ENCODE measurements at regions not wholly inside any gene's neighbourhood (a gene's known extent, or its start where the extent isn't known, plus 50 kb on each side); places are given as distances from the start of the nearest gene placed in this dataset.

GRCh38 chr5:53359916-53360517, 120.4 kb upstream of the FST start:
- FAIRE-seq = no peak

DNA sequence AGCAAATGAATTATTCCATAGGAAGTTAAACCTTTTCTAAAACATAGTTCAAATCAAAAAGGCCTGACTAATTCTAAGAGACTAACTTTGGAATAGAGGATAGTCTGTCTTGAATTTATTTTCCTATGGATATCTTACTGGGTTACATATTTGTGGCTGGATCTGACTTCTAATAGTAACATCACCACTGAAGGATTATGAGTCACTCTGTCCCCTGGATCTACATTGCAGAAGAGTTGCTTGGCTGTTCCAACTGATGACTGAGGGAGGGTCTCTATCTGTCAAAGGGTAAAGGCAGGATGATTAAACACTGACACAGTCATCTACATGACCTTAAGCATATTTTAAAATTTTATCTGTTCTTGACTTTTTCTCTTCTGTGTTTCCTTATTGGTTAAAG, 119.6 kb upstream of the FST start:
- no peak for DNase-seq (ENCODE audit: low spot score in 2 of 2)
- FAIRE-seq = no peak

More at GRCh38 chr5:53359916-53360517, 120.4 kb upstream of the FST start:
- DNase-seq (ENCODE audit: low spot score in 2 of 2) = no peak

DNA sequence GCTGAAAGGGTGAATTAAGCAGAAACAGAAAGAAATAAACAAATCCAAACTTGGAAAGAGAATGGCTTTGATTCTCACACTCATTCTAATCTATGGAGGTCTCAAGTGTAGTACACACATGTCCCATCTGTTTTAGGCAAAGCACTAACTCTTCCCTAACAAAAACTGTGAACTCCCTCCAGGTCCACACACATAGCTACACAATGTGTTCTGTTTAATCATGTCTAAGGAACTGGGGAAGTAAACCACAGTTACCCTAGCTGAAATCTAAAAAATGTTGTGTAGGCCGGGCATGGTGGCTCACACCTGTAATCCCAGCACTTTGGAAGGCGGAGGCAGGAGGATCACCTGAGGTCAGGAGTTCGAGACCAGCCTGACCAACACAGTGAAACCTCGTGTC, 118.7 kb upstream of the FST start:
- DNase-seq (ENCODE audit: low spot score in 2 of 2) (no peak), FAIRE-seq (no peak)

DNA sequence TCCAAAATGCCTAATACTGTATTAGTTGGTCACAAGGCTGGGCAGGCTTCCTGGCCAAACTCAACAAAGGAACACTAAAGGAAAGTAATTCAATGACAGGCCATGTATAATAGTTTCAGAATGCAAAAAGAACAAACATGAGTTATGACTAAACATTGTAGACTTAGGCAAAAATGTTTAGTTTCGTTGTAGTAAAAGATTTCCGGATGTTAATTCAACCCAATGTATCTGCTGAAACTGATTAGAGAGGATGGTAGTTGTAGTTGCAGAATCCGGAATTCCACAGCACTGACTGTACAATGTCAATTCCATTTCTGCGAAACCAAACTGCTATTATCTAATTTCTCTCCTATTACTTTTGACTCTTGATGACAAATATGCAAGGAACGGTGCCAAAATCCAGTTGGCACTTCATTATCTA, 117.9 kb upstream of the FST start:
- FAIRE-seq (no peak), DNase-seq (ENCODE audit: low spot score in 2 of 2) (no peak)

DNA sequence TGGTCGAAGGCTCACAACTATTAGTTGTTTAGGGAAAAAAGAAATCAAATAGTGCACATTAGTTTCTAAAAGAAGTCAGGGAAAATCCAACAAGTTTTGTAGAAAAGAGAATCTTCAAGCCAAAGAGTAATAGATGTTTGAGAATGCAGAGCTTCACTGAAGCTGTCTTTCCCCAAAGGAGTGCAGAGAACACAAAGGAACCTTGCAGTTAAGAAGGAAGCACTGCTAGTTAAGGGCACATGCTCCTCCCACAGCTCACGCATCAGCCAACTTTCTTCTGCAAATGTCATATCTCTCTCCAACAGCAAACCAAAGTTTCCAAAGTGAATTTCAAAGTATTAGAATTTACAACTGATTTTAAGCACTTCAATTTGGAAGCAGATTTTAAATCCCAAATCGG, 116.4 kb upstream of the FST start:
- FAIRE-seq = no peak

DNA sequence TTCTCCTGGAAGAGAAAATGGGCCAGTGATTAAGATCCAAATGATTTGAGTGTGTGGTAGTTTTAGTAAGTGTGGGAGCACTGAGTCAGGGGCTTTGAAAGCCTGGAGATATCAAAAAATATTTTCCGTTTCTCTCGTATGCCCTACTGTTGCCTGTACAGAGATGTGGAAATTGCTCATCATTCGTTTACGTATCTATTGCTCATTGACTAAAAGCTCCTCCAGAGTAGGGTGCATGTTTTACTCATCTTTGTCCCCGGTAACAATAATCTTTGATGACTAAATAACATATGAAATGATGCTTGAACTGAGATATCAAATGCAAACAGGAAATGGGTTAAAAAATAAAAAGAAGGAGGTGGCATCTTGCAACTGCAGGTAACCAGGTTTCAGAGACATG, 114.2 kb upstream of the FST start:
- DNase-seq (ENCODE audit: low spot score in 2 of 2) = no peak
- no peak for FAIRE-seq

More for the DNA sequence above, 116.4 kb upstream of the FST start:
- no peak for DNase-seq (ENCODE audit: low spot score in 2 of 2)

GRCh38 chr5:53367727-53368126, 112.7 kb upstream of the FST start:
- no peak for DNase-seq (ENCODE audit: low spot score in 2 of 2)
- FAIRE-seq = no peak

DNA sequence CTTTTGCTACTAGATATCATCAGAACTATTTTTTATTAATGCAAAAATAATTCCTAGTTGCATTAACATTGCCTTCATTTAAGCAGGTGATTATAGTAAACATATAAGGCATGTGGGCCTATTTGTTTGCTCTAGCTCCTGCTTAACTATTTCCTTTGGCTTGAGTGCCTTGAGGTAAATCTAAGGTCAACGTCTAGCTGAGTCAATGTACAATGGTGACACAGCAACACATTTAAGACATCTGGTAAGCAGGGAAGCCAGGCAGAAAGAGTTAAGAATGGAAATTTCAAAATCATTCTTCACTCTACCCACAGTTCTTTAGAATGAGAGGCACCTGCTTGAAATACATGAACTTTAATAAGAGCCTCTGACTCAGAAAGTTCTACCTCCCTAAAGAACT, 111.9 kb upstream of the FST start:
- FAIRE-seq (no peak), DNase-seq (ENCODE audit: low spot score in 2 of 2) (no peak)

GRCh38 chr5:53368966-53369605, 111.3 kb upstream of the FST start:
- FAIRE-seq (no peak), DNase-seq (ENCODE audit: low spot score in 2 of 2) (no peak)

DNA sequence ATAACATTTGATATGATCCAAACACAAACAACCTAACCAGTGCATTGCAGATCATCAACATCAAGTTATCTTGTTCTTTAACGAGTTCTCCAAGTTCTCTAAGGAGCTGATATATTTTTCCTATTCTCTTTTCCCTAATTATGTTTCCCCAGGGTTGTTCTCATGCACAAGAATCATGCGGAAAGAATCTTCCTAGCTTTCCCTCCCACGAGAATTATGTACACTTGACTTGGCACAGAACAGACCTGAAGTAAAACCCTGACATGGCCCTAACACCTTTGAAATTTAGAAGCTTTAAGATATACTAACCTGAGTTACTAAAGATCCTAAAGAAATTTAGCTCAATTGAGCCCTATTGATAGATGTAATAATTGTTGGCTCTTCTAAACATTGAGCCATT, 110.7 kb upstream of the FST start:
- FAIRE-seq = no peak
- DNase-seq (ENCODE audit: low spot score in 2 of 2) = no peak

DNA sequence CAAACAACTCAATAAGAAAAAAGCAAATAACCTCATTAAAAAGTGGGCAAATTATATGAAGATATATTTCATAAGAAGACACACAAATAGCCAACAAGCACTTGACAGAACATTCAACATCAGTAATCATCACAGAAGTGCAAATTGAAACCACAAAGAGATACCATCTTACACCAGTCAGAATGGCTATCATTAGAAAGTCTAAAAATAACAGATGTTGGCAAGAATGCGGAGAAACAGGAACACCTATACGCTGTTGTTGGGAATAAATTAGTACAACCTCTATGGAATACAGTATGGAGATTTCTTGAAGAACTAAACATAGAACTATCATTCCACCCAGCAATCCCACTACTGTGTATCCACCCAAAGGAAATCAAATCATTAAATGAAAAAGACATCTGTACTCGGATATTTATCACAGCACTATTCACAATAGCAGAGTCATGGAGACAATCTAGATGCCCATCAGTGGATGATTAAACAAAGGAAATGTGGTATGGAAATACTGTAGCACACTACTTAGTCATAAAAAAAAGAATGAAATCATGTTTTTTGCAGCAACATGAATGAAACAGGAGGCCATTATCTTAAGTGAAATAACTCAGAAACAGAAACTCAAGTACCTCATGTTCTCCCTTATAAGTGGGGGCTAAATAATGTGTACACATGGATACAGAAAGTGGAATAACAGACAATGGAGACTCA, 106.8 kb upstream of the FST start:
- DNase-seq (ENCODE audit: low spot score in 2 of 2) (no peak), FAIRE-seq (no peak)

- DNase-seq (ENCODE audit: low spot score in 2 of 2) (no peak), FAIRE-seq (no peak)
These were observed 103.6 kb upstream of the FST start for GRCh38 chr5:53376853-53377252.

DNA sequence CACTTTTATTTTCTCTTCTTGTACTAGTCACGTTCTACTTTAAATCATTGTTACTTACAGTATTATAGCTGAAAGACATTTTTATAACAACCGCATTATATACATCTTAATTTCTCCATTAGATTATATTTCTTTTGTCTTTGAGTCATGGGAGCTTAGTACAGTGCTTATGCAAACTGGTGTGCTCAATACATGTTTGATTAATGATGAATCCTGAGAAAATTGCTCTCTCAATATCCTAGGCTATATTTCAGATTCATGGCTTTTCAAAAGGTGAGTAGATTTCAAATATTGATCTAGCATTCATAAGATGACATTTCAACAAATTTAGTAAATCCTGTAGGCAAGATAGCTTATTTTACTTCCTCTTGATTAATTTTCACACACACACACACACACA, 102.2 kb upstream of the FST start:
- no peak for FAIRE-seq

GRCh38 chr5:53378590-53379247, 101.7 kb upstream of the FST start:
- no peak for FAIRE-seq

More for the DNA sequence above, 102.2 kb upstream of the FST start:
- no peak for DNase-seq (ENCODE audit: low spot score in 2 of 2)

DNA sequence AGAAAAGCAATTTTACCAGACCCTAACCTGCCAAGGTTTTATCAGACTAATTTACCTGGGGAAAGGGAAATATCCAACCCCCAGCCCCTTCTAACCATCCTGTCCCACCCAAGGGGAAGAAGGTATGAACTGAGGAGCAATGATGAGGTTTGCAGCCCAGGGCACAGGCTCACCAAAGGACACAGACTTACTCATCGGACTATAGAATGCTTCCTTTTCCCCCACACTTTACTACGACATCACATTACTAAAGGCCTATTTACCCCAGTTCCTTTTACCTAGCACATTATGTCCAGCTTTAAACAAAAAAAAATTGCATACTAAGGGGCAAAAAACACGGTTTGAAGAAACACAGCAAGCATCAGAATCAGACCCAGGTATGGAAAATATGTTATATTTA, 94.1 kb upstream of the FST start:
- no peak for DNase-seq (ENCODE audit: low spot score in 2 of 2)
- FAIRE-seq = no peak

More at GRCh38 chr5:53378590-53379247, 101.7 kb upstream of the FST start:
- DNase-seq (ENCODE audit: low spot score in 2 of 2) = no peak

- DNase-seq (ENCODE audit: low spot score in 2 of 2) = no peak
- no peak for FAIRE-seq
These were observed 91.3 kb upstream of the FST start for GRCh38 chr5:53389093-53389492.

DNA sequence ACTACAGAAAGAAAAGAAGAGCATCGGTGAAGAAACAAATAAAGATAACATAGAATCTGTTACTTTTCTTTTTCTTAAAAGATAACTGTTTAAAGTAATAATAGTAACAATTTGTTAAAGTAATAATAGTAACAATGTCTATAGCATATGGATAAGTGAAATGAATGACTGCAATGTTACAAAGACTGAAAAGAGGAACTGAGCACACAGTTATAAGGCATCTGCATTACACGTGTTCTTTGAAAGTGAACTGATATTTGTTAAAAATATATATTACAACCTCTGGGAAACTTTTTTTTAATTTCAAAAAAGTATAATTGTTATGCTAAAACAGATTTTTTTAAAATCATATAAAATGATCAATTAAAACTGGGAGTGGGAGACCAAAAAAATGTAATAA, 88.4 kb upstream of the FST start:
- DNase-seq (ENCODE audit: low spot score in 2 of 2) (no peak), FAIRE-seq (peak; percentile 66)

GRCh38 chr5:53394808-53395207, 85.6 kb upstream of the FST start:
- no peak for FAIRE-seq
- no peak for DNase-seq (ENCODE audit: low spot score in 2 of 2)

DNA sequence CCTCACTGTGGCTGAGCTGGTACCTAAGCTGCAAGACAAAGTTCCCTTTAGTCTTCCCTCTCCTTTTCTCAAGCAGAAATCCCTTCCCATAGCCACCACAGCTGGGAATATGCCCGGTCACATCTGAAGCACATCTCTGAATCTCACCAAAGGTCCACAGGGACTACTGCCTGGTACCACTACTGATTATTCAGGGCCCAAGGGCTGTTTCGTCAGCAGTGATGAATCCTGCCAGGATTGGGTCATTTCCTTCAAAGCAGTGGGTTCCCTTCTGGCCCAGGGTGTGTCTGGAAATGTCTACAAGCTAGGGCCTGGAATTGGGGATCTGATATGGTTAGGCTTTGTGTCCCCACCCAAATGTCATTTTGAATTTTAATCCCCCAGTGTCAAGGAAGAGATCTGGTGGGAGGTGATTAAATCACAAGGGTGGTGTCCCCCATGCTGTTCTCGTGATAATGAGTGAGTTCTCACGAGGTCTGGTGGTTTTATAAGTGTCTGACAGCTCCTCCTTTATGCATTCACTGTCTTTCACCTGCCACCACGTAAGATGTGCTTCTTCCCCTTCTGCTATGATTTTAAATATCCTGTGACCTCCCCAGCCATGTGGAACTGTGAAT, 83.2 kb upstream of the FST start:
- DNase-seq (ENCODE audit: low spot score in 2 of 2) (no peak), FAIRE-seq (no peak)

GRCh38 chr5:53397845-53398244, 82.6 kb upstream of the FST start:
- DNase-seq (ENCODE audit: low spot score in 2 of 2) = no peak
- FAIRE-seq = no peak
